Body of pancreas (tissue), 4 donors: ENCODE measurements at regions not wholly inside any gene's neighbourhood (a gene's known extent, or its start where the extent isn't known, plus 50 kb on each side); places are given as distances from the start of the nearest gene placed in this dataset.

Source experiments
- ATAC-seq: fragments of 150-250 bp; one replicate; pipeline ENCODE4 v1.9.1; 2016
- DNase-seq, 4 donors: peaks; one replicate each; pipeline ENCODE4 v3.0.0-alpha.2; 2019
- H3K27ac ChIP-seq, 4 donors: fragments of 200-600 bp; sonication (generic); 1 replicate in 3 of 4; 2 replicates in 1 of 4; pipeline versions ENCODE4 v1.5.1 to v1.6.1; 2016 to 2019; ENCODE audit warnings: mild to moderate bottlenecking in 1 of 4, mixed read lengths in 1 of 4, moderate library complexity in 1 of 4
- H3K27me3 ChIP-seq, 2 donors: fragments of 200-600 bp; sonication (generic); one replicate each; pipeline ENCODE4 v1.6.0; 2016; ENCODE audit warnings: mild to moderate bottlenecking in 1 of 2
- H3K36me3 ChIP-seq, 2 donors: fragments of 200-600 bp; sonication (generic); replicated peaks in 1 of 2; 2 replicates each; pipeline ENCODE4 v1.5.1; 2016; ENCODE audit warnings: low read depth in 2 of 2; ENCODE audit not compliant: insufficient read depth in 1 of 2
- H3K4me1 ChIP-seq: fragments of 200-600 bp; sonication (generic); one replicate; pipeline ENCODE4 v1.6.0; 2016
- H3K4me3 ChIP-seq, 2 donors: fragments of 200-600 bp; sonication (generic); 1 replicate in 1 of 2; 2 replicates in 1 of 2; pipeline ENCODE4 v1.5.1; 2016 to 2019
- H3K9me3 ChIP-seq, 3 donors: fragments of 200-600 bp; sonication (generic); 1 replicate in 2 of 3; 2 replicates in 1 of 3; pipeline ENCODE4 v1.5.1; 2016
- CTCF ChIP-seq, 7 experiments: fragments of 450-650 bp in 4 of 7; fragments of 200-600 bp in 3 of 7; sonication (generic) in 3 of 7; IDR thresholded peaks; one replicate each; pipeline ENCODE4 v1.5.1; 2016 to 2019; ENCODE audit warnings: antibody characterized with exemption in 7 of 7
- POLR2A ChIP-seq, 3 donors: fragments of 450-650 bp; IDR thresholded peaks; one replicate each; pipeline ENCODE4 v1.6.1; 2016; ENCODE audit warnings: antibody characterized with exemption in 3 of 3, mild to moderate bottlenecking in 2 of 3
- WGBS, 2 donors: methylation state at CpG; one replicate each; pipeline ENCODE4 v1.1.5; 2017; 5-methylcytosine and 5-hydroxymethylcytosine counted together
- intact Hi-C: fragments of 100-400 bp; cut with DNase I; formaldehyde crosslinking; loops from one replicate; pipeline ENCODE4 v1.15.1; 2023

GRCh38 chr2:7264791-7265190 is 347.6 kb downstream of the RNF144A start:
- H3K4me3 ChIP-seq = no peak overlapping the region
- intact Hi-C loops = no loop called here
- 93 to 96% methylated on average over 7 to 8 of the region's 8 CpGs for WGBS, 2 donors
- no peaks in the 10 kb centered on the region for H3K36me3 ChIP-seq
- H3K9me3 ChIP-seq = no peaks in the 10 kb centered on the region
- TF ChIP-seq POLR2A (IDR thresholded peaks at IDR 0.05) = no peak
- TF ChIP-seq CTCF (IDR thresholded peaks at IDR 0.05) = no peak
- ATAC-seq (no peak), DNase-seq (no peak)
- no peaks in the 10 kb centered on the region for H3K27me3 ChIP-seq
- no peak overlapping the region for H3K27ac ChIP-seq
- no peaks in the 10 kb centered on the region for H3K4me1 ChIP-seq

GRCh38 chr2:7265286-7265685 is 348.1 kb downstream of the RNF144A start:
- DNase-seq (no peak), ATAC-seq (no peak)
- no peaks in the 10 kb centered on the region for H3K36me3 ChIP-seq
- H3K27ac ChIP-seq = no peak overlapping the region
- H3K4me1 ChIP-seq = no peaks in the 10 kb centered on the region
- 72 to 88% methylated on average over 7 to 8 of the region's 8 CpGs for WGBS, 2 donors
- H3K27me3 ChIP-seq = no peaks in the 10 kb centered on the region
- no peak for TF ChIP-seq CTCF (IDR thresholded peaks at IDR 0.05)
- no peak for TF ChIP-seq POLR2A (IDR thresholded peaks at IDR 0.05)
- no peak overlapping the region for H3K4me3 ChIP-seq
- no peaks in the 10 kb centered on the region for H3K9me3 ChIP-seq
- intact Hi-C loops = no loop called here

- no peak for TF ChIP-seq CTCF (IDR thresholded peaks at IDR 0.05)
- no peak for TF ChIP-seq POLR2A (IDR thresholded peaks at IDR 0.05)
- ATAC-seq = no peak
- Histone ChIP-seq H3K27me3 (no peaks in the 10 kb centered on the region), H3K4me3 (no peak overlapping the region), H3K36me3 (no peaks in the 10 kb centered on the region), H3K4me1 (no peaks in the 10 kb centered on the region), H3K27ac (no peak overlapping the region), H3K9me3 (no peaks in the 10 kb centered on the region)
- 92 to 95% methylated on average over 8 of the region's 8 CpGs for WGBS, 2 donors
- no peak for DNase-seq
- intact Hi-C loops = no loop called here
These were observed 352.0 kb downstream of the RNF144A start for GRCh38 chr2:7269106-7269643.

- Histone ChIP-seq H3K4me1 (peaks cover 5% of the 10 kb centered on the region), H3K27ac (no peak overlapping the region), H3K36me3 (no peaks in the 10 kb centered on the region), H3K27me3 (no peaks in the 10 kb centered on the region), H3K4me3 (no peak overlapping the region), H3K9me3 (no peaks in the 10 kb centered on the region)
- DNase-seq = no peak
- WGBS, 2 donors = 90 to 91% methylated on average over 7 of the region's 7 CpGs
- ATAC-seq = no peak
- intact Hi-C loops = no loop called here
- TF ChIP-seq CTCF (IDR thresholded peaks at IDR 0.05) (no peak), POLR2A (IDR thresholded peaks at IDR 0.05) (no peak)
These were observed 352.8 kb downstream of the RNF144A start for GRCh38 chr2:7270011-7270431.

GRCh38 chr2:7272210-7272609 is 355.0 kb downstream of the RNF144A start:
- Histone ChIP-seq H3K4me1 (peaks cover 21% of the 10 kb centered on the region), H3K36me3 (no peaks in the 10 kb centered on the region), H3K27me3 (no peaks in the 10 kb centered on the region), H3K9me3 (no peaks in the 10 kb centered on the region), H3K4me3 (no peak overlapping the region), H3K27ac (no peak overlapping the region)
- 72 to 77% methylated on average over 3 of the region's 3 CpGs for WGBS, 2 donors
- TF ChIP-seq POLR2A (IDR thresholded peaks at IDR 0.05) = no peak
- no peak for DNase-seq
- intact Hi-C loops = no loop called here
- ATAC-seq = no peak
